ENCODE measurements at regions not wholly inside any gene's neighbourhood (a gene's known extent, or its start where the extent isn't known, plus 50 kb on each side); places are given as distances from the start of the nearest gene placed in this dataset.

DNA sequence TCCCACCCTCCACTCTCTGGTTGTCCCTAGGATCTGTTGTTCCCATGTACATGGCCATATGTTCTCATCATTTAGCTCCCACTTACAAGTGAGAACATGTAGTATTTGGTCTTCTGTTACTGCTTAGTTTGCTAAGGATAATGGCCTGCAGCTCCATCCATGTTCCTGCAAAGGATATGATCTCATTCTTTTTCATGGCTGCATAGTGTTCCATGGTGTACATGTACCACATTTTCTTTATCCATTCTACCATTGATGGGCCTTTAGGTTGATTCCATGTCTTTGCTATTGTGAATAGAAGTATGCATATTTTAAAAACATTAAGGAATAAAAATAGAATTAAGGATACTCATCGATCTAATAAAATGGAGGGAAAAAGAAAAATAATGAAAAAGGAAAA lies 278.4 kb downstream of the MBNL1 start:
- Histone ChIP-seq H3K9me3 (ENCODE audit: control insufficient read depth in 3 of 3, low read length in 3 of 3) (no peaks in the 10 kb centered on the region), H3K4me3 (ENCODE audit: low read length in 3 of 3) (no peak overlapping the region), H3K27ac (ENCODE audit: low read depth, low read length) (no peak overlapping the region), H3K4me1 (ENCODE audit: control insufficient read depth in 3 of 3, insufficient read depth in 3 of 3, low read length in 3 of 3) (no peaks in the 10 kb centered on the region), H3K27me3 (ENCODE audit: control insufficient read depth in 3 of 3, insufficient read depth in 3 of 3, low read length in 3 of 3) (no peaks in the 10 kb centered on the region), H3K9ac (ENCODE audit: low read depth in 1 of 3, low read length in 3 of 3) (no peak overlapping the region), H3K36me3 (ENCODE audit: control insufficient read depth in 3 of 3, insufficient read depth in 3 of 3, low read length in 3 of 3) (no peaks in the 10 kb centered on the region)

DNA sequence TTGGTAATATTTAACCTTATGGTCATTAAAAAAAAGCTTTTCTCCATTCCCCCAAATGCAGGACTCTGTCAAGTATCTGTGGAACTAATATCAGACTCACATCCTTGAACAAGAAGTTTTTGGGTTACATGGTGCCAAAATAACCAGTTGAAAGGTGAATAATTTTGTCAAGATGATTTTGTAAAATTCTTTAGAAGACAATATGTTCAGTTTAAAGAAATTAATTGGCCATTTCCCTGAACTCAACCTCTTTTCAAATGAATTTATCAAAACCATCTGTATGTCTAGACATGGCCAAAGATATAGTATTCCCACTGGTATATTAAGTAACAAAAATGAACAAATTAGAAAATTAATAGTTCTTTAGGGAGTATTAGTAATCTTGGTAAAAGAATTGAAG lies 280.5 kb downstream of the MBNL1 start:
- no peak overlapping the region for H3K27ac ChIP-seq (ENCODE audit: low read depth, low read length)
- H3K9me3 ChIP-seq (ENCODE audit: control insufficient read depth in 3 of 3, low read length in 3 of 3), result no peaks in the 10 kb centered on the region
- H3K4me1 ChIP-seq (ENCODE audit: control insufficient read depth in 3 of 3, insufficient read depth in 3 of 3, low read length in 3 of 3), result no peaks in the 10 kb centered on the region
- no peaks in the 10 kb centered on the region for H3K36me3 ChIP-seq (ENCODE audit: control insufficient read depth in 3 of 3, insufficient read depth in 3 of 3, low read length in 3 of 3)
- no peak overlapping the region for H3K9ac ChIP-seq (ENCODE audit: low read depth in 1 of 3, low read length in 3 of 3)
- H3K27me3 ChIP-seq (ENCODE audit: control insufficient read depth in 3 of 3, insufficient read depth in 3 of 3, low read length in 3 of 3), result no peaks in the 10 kb centered on the region
- no peak overlapping the region for H3K4me3 ChIP-seq (ENCODE audit: low read length in 3 of 3)

DNA sequence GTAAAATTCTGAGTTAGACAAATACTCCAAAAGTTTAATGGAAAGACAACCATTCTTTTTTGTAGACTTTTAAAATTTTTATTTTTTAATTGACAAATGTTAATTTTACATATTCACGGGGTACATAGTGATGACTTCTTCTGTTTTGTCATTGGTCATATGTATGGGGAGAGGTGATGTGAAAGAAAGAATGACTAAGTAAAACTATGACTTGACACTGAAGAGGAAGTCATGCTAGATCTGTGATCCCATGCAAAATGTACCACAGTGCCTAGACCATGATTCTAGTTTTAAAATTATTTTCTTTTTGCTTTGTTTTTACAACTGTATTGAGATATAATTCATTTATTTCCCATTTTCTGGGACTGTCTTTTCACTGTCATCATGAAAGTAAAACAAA lies 281.6 kb downstream of the MBNL1 start:
- Histone ChIP-seq H3K27me3 (ENCODE audit: control insufficient read depth in 3 of 3, insufficient read depth in 3 of 3, low read length in 3 of 3) (no peaks in the 10 kb centered on the region), H3K4me1 (ENCODE audit: control insufficient read depth in 3 of 3, insufficient read depth in 3 of 3, low read length in 3 of 3) (peaks cover 4 to 5% (median 5%) of the 10 kb centered on the region in 3 donors), H3K27ac (ENCODE audit: low read depth, low read length) (no peak overlapping the region), H3K4me3 (ENCODE audit: low read length in 3 of 3) (no peak overlapping the region), H3K9me3 (ENCODE audit: control insufficient read depth in 3 of 3, low read length in 3 of 3) (no peaks in the 10 kb centered on the region), H3K36me3 (ENCODE audit: control insufficient read depth in 3 of 3, insufficient read depth in 3 of 3, low read length in 3 of 3) (no peaks in the 10 kb centered on the region), H3K9ac (ENCODE audit: low read depth in 1 of 3, low read length in 3 of 3) (no peak overlapping the region)

DNA sequence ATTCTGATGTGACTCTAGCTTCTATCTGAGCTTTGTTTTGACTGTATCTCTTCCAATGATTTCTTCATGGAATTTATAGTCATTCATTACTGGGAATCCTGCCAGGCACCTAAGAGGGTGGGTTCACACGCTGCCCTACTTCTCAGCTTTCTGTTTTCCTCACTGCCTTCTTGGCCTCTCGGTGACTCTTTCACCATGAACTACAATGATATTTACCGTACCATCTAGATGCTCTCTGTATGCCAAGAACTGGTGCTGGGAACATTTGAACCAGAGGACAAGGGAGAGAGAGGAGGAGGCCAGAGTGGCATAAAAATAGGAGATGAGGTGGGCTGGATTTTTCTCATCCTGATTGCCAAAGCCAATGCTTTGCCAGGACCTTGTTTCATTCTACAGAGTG lies 280.0 kb upstream of the P2RY1 start:
- no peaks in the 10 kb centered on the region for H3K27me3 ChIP-seq (ENCODE audit: control insufficient read depth in 3 of 3, insufficient read depth in 3 of 3, low read length in 3 of 3)
- peaks cover 26 to 29% (median 27%) of the 10 kb centered on the region in 3 donors for H3K4me1 ChIP-seq (ENCODE audit: control insufficient read depth in 3 of 3, insufficient read depth in 3 of 3, low read length in 3 of 3)
- H3K9ac ChIP-seq (ENCODE audit: low read depth in 1 of 3, low read length in 3 of 3), result no peak overlapping the region
- H3K4me3 ChIP-seq (ENCODE audit: low read length in 3 of 3), result no peak overlapping the region
- no peaks in the 10 kb centered on the region for H3K36me3 ChIP-seq (ENCODE audit: control insufficient read depth in 3 of 3, insufficient read depth in 3 of 3, low read length in 3 of 3)
- H3K27ac ChIP-seq (ENCODE audit: low read depth, low read length), result peak overlapping the region; percentile 16
- no peaks in the 10 kb centered on the region for H3K9me3 ChIP-seq (ENCODE audit: control insufficient read depth in 3 of 3, low read length in 3 of 3)

- peak overlapping the region; percentile 72 for H3K27ac ChIP-seq (ENCODE audit: low read depth, low read length)
- no peak overlapping the region for H3K4me3 ChIP-seq (ENCODE audit: low read length in 3 of 3)
- no peaks in the 10 kb centered on the region for H3K9me3 ChIP-seq (ENCODE audit: control insufficient read depth in 3 of 3, low read length in 3 of 3)
- H3K4me1 ChIP-seq (ENCODE audit: control insufficient read depth in 3 of 3, insufficient read depth in 3 of 3, low read length in 3 of 3), result peaks cover 26 to 29% (median 27%) of the 10 kb centered on the region in 3 donors
- H3K27me3 ChIP-seq (ENCODE audit: control insufficient read depth in 3 of 3, insufficient read depth in 3 of 3, low read length in 3 of 3), result no peaks in the 10 kb centered on the region
- no peaks in the 10 kb centered on the region for H3K36me3 ChIP-seq (ENCODE audit: control insufficient read depth in 3 of 3, insufficient read depth in 3 of 3, low read length in 3 of 3)
- no peak overlapping the region for H3K9ac ChIP-seq (ENCODE audit: low read depth in 1 of 3, low read length in 3 of 3)
Observed at GRCh38 chr3:152555666-152556291, 279.2 kb upstream of the P2RY1 start.

DNA sequence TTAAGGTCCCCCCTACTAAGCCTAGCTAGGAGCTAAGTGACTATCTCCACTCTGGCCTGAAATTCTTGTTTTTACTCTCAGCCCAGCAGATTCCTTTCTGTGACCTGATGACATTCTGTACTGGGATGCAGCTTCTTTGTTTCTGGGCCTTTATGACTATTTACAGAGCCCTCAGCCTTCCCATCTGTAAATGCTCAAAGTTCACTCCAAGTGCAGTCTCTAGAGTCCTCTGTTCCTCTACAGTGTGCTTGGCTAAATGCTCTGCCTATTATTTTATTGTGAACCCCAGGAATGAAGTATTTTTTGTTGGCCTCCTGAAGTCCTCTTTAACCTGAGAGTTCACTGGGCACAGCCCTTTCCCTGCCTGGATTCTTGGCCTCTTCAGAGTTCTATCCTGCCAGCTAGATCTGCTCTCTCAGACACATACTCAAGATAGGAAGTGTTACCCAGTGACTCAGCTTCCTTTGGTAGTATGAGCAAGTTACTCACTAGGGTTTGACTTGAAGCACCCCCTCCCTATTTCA lies 278.1 kb upstream of the P2RY1 start:
- H3K9ac ChIP-seq (ENCODE audit: low read depth in 1 of 3, low read length in 3 of 3), result peak overlapping the region in 1 of 3 donors; percentile 22
- H3K4me1 ChIP-seq (ENCODE audit: control insufficient read depth in 3 of 3, insufficient read depth in 3 of 3, low read length in 3 of 3), result peaks cover 26 to 29% (median 27%) of the 10 kb centered on the region in 3 donors
- H3K9me3 ChIP-seq (ENCODE audit: control insufficient read depth in 3 of 3, low read length in 3 of 3), result no peaks in the 10 kb centered on the region
- peak overlapping the region; percentile 72 for H3K27ac ChIP-seq (ENCODE audit: low read depth, low read length)
- H3K36me3 ChIP-seq (ENCODE audit: control insufficient read depth in 3 of 3, insufficient read depth in 3 of 3, low read length in 3 of 3), result no peaks in the 10 kb centered on the region
- no peak overlapping the region for H3K4me3 ChIP-seq (ENCODE audit: low read length in 3 of 3)
- H3K27me3 ChIP-seq (ENCODE audit: control insufficient read depth in 3 of 3, insufficient read depth in 3 of 3, low read length in 3 of 3), result no peaks in the 10 kb centered on the region

- Histone ChIP-seq H3K27ac (ENCODE audit: low read depth, low read length) (peak overlapping the region; percentile 72), H3K36me3 (ENCODE audit: control insufficient read depth in 3 of 3, insufficient read depth in 3 of 3, low read length in 3 of 3) (no peaks in the 10 kb centered on the region), H3K4me1 (ENCODE audit: control insufficient read depth in 3 of 3, insufficient read depth in 3 of 3, low read length in 3 of 3) (peaks cover 26 to 29% (median 27%) of the 10 kb centered on the region in 3 donors), H3K9ac (ENCODE audit: low read depth in 1 of 3, low read length in 3 of 3) (no peak overlapping the region), H3K9me3 (ENCODE audit: control insufficient read depth in 3 of 3, low read length in 3 of 3) (no peaks in the 10 kb centered on the region), H3K4me3 (ENCODE audit: low read length in 3 of 3) (no peak overlapping the region), H3K27me3 (ENCODE audit: control insufficient read depth in 3 of 3, insufficient read depth in 3 of 3, low read length in 3 of 3) (no peaks in the 10 kb centered on the region)
Observed at GRCh38 chr3:152557302-152557999, 277.5 kb upstream of the P2RY1 start.

DNA sequence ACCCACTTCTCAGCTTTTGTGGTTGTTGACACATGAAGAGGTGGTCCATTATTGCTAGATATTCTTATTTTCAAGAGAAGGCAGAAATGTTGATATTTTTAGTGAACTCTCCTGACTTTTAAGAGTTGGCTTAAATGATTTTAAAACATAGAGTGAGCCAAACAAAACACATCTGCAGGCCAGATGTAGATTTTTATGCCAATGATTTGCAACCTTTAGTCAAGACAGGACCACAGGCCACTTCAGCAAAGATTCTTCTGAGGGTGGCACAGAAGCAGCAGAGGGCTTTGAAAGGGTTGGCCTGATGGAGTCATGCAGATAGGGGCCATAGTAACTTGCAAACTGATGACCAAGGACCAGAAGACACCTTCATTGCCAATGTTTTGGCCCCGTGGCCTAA lies 276.5 kb upstream of the P2RY1 start:
- no peak overlapping the region for H3K9ac ChIP-seq (ENCODE audit: low read depth in 1 of 3, low read length in 3 of 3)
- no peaks in the 10 kb centered on the region for H3K27me3 ChIP-seq (ENCODE audit: control insufficient read depth in 3 of 3, insufficient read depth in 3 of 3, low read length in 3 of 3)
- H3K4me3 ChIP-seq (ENCODE audit: low read length in 3 of 3), result no peak overlapping the region
- no peaks in the 10 kb centered on the region for H3K9me3 ChIP-seq (ENCODE audit: control insufficient read depth in 3 of 3, low read length in 3 of 3)
- H3K4me1 ChIP-seq (ENCODE audit: control insufficient read depth in 3 of 3, insufficient read depth in 3 of 3, low read length in 3 of 3), result peaks cover 26 to 29% (median 27%) of the 10 kb centered on the region in 3 donors
- no peak overlapping the region for H3K27ac ChIP-seq (ENCODE audit: low read depth, low read length)
- H3K36me3 ChIP-seq (ENCODE audit: control insufficient read depth in 3 of 3, insufficient read depth in 3 of 3, low read length in 3 of 3), result no peaks in the 10 kb centered on the region

DNA sequence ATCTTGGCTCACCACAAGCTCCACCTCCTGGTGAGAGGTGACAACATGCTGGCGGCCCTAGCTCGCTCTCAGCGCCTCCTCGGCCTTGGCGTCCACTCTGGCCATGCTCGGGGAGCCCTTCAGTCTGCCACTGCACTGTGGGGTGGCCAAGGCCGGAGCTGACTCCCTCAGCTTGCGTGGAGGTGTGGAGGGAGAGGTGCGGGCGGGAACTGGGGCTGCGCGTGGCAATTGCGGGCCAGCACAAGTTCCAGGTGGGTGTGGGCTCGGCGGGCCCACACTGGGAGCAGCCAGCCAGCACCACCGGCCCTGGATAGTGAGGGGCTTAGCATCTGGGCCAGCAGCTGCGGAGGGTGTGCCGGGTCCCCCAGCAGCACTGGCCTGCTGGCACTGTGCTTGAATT lies 275.7 kb upstream of the P2RY1 start:
- peaks cover 26 to 29% (median 27%) of the 10 kb centered on the region in 3 donors for H3K4me1 ChIP-seq (ENCODE audit: control insufficient read depth in 3 of 3, insufficient read depth in 3 of 3, low read length in 3 of 3)
- no peaks in the 10 kb centered on the region for H3K27me3 ChIP-seq (ENCODE audit: control insufficient read depth in 3 of 3, insufficient read depth in 3 of 3, low read length in 3 of 3)
- H3K27ac ChIP-seq (ENCODE audit: low read depth, low read length), result no peak overlapping the region
- no peak overlapping the region for H3K4me3 ChIP-seq (ENCODE audit: low read length in 3 of 3)
- H3K9ac ChIP-seq (ENCODE audit: low read depth in 1 of 3, low read length in 3 of 3), result no peak overlapping the region
- no peaks in the 10 kb centered on the region for H3K36me3 ChIP-seq (ENCODE audit: control insufficient read depth in 3 of 3, insufficient read depth in 3 of 3, low read length in 3 of 3)
- H3K9me3 ChIP-seq (ENCODE audit: control insufficient read depth in 3 of 3, low read length in 3 of 3), result no peaks in the 10 kb centered on the region

- Histone ChIP-seq H3K4me1 (ENCODE audit: control insufficient read depth in 3 of 3, insufficient read depth in 3 of 3, low read length in 3 of 3) (peaks cover 0 to 6% (median 0%) of the 10 kb centered on the region in 3 donors), H3K9ac (ENCODE audit: low read depth in 1 of 3, low read length in 3 of 3) (no peak overlapping the region), H3K27ac (ENCODE audit: low read depth, low read length) (no peak overlapping the region), H3K9me3 (ENCODE audit: control insufficient read depth in 3 of 3, low read length in 3 of 3) (no peaks in the 10 kb centered on the region), H3K27me3 (ENCODE audit: control insufficient read depth in 3 of 3, insufficient read depth in 3 of 3, low read length in 3 of 3) (no peaks in the 10 kb centered on the region), H3K36me3 (ENCODE audit: control insufficient read depth in 3 of 3, insufficient read depth in 3 of 3, low read length in 3 of 3) (no peaks in the 10 kb centered on the region), H3K4me3 (ENCODE audit: low read length in 3 of 3) (no peak overlapping the region)
Observed at GRCh38 chr3:152564459-152564858, 270.5 kb upstream of the P2RY1 start.

Data from skeletal muscle tissue (tissue), 3 donors.